A673 (cell line): ENCODE measurements at regions not wholly inside any gene's neighbourhood (a gene's known extent, or its start where the extent isn't known, plus 50 kb on each side); places are given as distances from the start of the nearest gene placed in this dataset.

ENCODE experiments used
- CTCF ChIP-seq: fragments of 300-800, 200-600 bp; sonication (generic); conservative IDR thresholded peaks from 2 replicates; pipeline ENCODE4 v1.5.1; 2017; ENCODE audit warnings: low read depth, mild to moderate bottlenecking, antibody characterized with exemption, low read length, moderate library complexity, mixed read lengths
- EZH2 ChIP-seq: fragments of 200-600 bp; sonication (generic); IDR thresholded peaks from 2 replicates; pipeline ENCODE4 v1.6.1; 2017; ENCODE audit warnings: borderline replicate concordance, low read depth, mild to moderate bottlenecking, mixed read lengths, antibody characterized with exemption, low read length; ENCODE audit not compliant: poor library complexity, severe bottlenecking

- TF ChIP-seq CTCF (no peak), EZH2 (no peak)
Measured at GRCh38 chr1:90134175-90134955, 139.5 kb downstream of the ZNF326 start.
